ENCODE measurements at regions not wholly inside any gene's neighbourhood (a gene's known extent, or its start where the extent isn't known, plus 50 kb on each side); places are given as distances from the start of the nearest gene placed in this dataset.

DNA sequence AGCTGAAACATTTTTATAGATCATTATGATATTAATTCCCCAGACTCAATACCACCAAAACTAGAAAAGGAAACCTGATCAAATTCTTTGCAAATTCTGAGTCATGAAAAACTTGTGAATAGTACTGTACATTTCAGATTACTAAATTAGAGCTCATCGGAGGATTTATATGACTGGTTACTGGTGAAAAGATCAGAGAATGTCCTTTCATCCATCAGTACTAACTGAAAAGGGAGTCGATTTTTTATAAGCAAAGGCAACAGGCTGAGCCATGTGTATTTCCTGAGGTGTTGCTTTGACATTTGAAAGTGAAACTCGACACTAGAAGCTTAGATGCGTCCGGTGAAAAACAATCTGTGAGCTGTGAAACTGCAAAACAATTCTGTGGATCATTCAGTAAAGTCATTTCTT, 155.7 kb downstream of the TNFSF18 start:
- DNase-seq: no peak

DNA sequence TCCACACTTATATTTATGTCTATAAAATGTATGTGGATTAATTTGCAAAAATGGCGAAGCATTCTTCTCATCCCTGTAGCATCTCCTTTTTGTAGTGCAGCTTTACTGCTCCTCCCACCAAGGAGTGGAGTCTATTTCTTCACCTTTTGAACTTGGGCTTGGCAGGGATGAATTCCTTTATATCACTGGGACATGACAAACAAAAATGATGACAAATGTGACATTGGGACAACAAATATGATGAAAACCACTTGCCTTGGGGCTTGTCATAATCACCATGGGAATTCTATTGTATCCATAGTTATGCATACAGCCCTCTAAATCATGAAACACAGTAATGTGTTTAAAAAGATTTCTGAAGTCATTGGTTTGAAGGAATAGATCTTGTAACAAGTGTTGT, 155.0 kb downstream of the TNFSF18 start:
- no peak for DNase-seq

- no peak for DNase-seq
Measured at GRCh38 chr1:172897738-172898137, 153.0 kb downstream of the TNFSF18 start.

DNA sequence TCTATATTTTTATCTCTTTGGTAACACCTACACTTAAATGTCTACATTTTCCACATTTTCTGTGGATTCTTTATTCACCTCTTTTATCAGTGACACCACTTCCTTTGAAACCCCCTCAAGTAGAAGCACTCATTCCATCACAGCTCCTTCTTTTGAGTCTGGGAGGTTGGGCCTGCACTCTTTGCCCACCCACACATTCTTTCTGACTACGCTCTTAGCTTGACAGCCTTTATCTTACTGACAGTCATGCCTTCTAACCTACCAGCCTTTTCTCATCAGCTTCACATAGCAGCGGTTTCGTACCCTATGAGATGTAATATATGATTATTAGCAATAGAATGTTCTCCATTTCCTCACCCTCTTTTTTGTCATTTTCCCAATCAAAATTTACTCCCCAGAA, 151.9 kb downstream of the TNFSF18 start:
- DNase-seq: no peak

DNA sequence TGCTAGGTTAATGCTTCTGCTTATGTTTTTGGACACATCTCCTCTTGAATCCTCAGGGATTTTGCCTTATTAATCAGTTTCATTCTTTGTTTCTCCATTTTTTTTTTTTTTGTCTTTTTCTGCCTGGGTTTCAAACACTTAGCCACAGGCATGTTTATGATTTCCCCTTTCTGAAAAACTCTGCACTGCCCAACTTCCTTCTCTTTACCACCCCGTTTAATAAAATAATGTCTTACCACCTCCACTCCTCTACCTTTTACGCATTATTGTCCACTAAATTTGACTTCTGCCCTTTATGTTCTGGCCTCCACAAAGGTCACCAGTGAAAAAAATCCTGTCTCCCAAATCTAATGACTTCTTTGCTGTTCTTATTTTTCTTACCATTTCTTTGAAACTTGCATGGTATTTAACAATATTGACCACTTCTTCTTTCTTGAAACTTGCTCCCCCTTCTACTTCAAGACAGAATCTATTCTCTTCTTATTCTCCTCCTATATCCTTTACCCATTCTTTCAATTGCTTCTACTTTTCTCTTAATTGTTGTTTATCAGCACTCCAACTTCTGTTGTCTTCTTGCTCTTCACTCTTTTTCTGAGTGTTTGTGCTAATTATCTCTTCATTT, 150.3 kb downstream of the TNFSF18 start:
- DNase-seq: no peak

DNA sequence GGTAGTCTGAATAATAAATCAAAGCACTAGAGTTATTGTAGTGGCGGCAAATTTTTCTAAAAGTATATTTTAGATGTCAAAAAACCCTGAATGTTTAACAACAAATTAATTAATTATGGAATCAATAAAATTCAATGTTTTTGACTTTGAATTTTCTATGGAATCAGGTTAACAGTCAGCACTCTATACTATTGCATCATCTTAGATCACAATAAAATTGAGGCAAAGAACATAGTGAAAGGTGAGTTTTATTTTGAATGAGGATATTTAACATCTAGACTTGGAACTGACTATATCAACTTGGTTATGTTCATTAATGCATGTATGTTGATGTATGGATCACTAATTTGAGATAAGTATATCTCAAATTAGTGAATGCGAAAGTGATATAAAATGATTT, 148.5 kb downstream of the TNFSF18 start:
- DNase-seq: no peak

- no peak for DNase-seq
Measured at GRCh38 chr1:172902861-172903381, 147.8 kb downstream of the TNFSF18 start.

- DNase-seq: no peak
Measured at GRCh38 chr1:172903581-172904220, 147.0 kb downstream of the TNFSF18 start.

- DNase-seq: no peak
Measured at GRCh38 chr1:172905452-172905851, 145.3 kb downstream of the TNFSF18 start.

- peak; percentile 67 for DNase-seq
Measured at GRCh38 chr1:172906778-172907592, 143.8 kb downstream of the TNFSF18 start.

DNA sequence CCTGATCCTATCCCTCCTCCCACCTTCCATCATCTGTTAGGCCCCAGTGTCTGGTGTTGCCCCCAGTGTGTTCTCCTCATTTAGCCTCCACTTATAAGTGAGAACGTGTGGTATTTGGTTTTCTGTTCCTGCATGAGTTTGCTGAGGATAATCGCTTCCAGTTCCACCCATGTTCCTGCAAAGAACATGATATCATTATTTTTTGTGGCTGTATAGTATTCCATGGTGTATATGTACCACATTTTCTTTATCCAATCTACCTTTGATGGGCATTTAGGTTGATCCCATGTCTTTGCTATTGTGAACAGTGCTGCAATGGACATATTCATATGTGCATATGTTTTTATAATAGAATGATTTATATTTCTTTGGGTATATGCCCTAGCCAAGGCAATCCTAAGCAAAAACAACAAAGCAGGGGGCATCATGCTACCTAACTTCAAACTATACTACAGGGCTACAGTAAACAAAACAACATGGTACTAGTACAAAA, 142.9 kb downstream of the TNFSF18 start:
- DNase-seq: no peak

DNA sequence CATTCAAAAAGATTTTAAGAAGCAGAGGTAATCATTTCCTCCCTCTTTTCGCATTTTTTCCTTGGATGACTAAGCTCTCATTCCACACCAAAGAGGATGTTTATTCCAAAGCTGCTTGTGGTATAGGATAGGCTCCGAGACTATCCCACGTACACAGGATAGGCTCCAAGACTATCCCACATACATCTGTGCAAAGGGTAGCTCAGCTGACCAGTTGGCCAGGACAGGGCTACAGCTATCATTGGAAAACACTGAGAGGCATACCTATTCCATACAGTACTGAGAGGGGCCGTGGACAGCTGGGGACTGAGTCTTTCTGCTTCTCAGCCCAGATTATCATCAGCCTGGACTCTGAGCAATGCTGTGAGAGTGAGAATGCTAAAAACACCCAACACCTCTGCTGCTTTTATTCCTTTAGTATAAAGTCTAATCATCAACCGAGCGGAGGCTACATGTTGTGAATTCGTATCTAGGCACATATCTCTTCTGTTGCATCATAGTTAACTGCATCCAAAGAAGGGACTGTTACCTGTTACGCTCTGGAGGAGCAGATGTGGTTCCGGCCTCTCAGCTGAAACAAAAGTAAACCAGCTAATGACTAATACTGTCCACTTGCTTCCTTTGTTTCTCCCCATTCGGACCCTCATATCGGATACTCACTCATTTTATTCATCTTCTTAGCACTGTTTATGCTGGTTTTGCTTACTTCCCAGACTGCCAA, 141.0 kb downstream of the TNFSF18 start:
- DNase-seq: no peak

- DNase-seq: no peak
Measured at GRCh38 chr1:172912765-172913260, 137.9 kb downstream of the TNFSF18 start.

DNA sequence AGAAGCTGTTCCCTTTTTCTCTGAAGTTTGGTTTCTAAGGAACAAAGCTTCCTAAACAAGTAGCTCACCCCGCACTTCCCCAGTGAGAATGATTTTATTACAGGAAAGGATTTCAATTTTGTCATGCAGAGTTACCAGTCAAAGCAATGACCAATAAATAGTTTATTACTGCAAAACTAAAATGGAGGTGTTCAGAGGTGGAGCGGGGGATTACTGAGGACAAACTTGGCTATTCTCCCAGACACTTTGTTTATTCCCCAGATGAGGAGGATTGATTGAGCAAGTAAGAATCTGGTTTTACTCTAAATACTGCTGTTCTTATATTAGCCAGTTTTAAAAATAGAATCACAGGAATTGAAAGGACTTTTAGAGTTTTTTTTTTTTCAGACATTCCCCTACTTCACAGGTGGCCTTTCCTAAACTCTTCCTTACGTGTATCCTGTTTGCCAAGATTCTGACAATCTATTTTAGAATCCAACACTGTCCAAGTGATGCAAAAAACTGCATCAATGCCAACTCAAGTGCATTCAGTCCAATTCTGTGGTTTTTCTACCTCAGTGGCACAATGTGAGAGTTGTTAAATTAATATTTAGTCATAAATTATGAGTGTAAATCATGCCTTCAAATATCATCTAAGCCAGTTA, 136.1 kb downstream of the TNFSF18 start:
- DNase-seq: no peak

DNA sequence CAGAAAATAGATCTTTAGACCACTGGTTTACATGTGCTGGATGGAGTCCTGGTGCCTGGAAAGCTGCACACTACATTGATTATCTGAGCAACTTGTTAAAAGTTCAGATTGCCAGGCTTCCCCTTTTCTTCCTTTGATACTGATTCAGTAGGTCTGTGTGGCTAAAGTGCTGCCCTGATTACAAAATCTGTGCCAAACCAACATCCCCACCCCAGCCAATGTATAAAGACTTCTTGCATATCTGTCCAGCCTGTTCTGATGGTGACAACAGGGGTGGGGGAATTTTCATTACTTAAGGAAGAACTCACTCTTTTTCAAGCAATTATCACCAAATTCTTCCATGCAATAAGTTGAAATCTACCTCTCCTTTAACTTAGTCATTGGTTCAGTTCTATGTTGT, 135.5 kb downstream of the TNFSF18 start:
- DNase-seq: no peak

DNA sequence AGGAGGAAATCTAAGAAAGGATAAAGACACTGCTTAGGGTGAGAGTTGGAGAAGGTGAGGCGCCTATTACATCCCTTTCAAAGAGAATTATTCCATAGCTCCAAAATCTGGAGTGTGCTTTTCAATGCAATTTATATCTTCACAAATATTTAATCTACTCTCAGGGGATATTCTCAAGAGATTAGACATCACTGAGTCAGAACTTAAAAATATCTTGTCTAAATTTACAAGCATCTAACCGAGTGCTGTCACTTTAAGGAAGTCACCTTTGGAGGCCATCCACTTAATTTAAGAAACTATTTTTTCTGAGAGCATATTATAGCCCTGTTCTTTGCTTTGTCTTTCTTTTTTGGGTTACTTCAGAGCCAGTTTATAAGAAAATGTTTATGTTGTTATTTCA, 134.6 kb downstream of the TNFSF18 start:
- no peak for DNase-seq

GRCh38 chr1:172917972-172918371, 132.8 kb downstream of the TNFSF18 start:
- no peak for DNase-seq

GRCh38 chr1:172918478-172918877, 132.3 kb downstream of the TNFSF18 start:
- DNase-seq: no peak

- no peak for DNase-seq
Measured at GRCh38 chr1:172926070-172926469, 124.7 kb downstream of the TNFSF18 start.

DNA sequence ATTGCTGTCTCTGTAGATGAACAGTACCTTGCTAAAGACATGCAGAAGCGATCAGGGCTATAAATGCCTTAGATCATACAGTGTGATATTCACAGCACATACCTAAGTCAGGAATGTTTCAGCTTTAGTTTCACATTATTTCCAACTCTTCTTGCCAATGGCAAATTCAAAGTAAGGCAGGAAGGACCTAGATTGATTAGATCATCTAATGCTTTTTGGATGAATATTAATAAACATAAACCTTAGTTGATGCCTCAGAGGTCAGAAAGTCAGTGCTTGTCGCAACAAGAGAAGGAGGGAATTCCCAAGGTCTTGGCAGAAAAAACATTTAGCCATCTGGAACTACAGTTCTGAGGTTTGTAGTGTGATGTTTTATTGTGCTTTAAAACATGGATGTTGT, 122.3 kb downstream of the TNFSF18 start:
- no peak for DNase-seq

- no peak for DNase-seq
Measured at GRCh38 chr1:172929006-172929405, 121.7 kb downstream of the TNFSF18 start.

GRCh38 chr1:172930142-172930541, 120.6 kb downstream of the TNFSF18 start:
- no peak for DNase-seq

Measured in activated effector memory CD4-positive, alpha-beta T cell treated with anti-CD3 and anti-CD28 coated beads, Interleukin-2, amount 50 U/mL, for 16 hours (primary cell).